ENCODE measurements at regions not wholly inside any gene's neighbourhood (a gene's known extent, or its start where the extent isn't known, plus 50 kb on each side); places are given as distances from the start of the nearest gene placed in this dataset.

DNA sequence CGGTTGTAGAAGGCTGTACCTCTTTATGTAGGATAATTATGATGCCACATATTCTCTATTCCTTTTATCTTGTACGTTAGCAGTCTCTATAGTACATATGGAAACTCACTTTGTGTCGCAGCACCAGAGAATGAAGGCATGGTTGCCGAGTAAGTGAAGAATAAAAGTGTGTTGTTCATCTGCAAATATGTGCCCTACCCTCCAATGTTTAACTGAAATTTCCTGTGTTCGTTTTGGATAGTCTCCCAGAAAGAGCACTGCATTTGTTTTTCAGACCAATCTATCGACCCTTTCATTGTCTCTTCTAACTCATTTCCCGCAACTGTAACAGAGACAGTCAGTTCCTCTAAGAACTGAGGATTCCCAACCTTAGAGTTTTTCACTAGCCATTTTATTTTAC, 592.8 kb downstream of the TUSC7 start:
- TF ChIP-seq PPARA (CRISPR knock-in tag; IDR thresholded peaks at IDR 0.05; ENCODE audit: borderline replicate concordance) = no peak
- TF ChIP-seq ZFP30 (CRISPR knock-in tag; IDR thresholded peaks at IDR 0.05) = no peak
- TF ChIP-seq, protein P1, sequence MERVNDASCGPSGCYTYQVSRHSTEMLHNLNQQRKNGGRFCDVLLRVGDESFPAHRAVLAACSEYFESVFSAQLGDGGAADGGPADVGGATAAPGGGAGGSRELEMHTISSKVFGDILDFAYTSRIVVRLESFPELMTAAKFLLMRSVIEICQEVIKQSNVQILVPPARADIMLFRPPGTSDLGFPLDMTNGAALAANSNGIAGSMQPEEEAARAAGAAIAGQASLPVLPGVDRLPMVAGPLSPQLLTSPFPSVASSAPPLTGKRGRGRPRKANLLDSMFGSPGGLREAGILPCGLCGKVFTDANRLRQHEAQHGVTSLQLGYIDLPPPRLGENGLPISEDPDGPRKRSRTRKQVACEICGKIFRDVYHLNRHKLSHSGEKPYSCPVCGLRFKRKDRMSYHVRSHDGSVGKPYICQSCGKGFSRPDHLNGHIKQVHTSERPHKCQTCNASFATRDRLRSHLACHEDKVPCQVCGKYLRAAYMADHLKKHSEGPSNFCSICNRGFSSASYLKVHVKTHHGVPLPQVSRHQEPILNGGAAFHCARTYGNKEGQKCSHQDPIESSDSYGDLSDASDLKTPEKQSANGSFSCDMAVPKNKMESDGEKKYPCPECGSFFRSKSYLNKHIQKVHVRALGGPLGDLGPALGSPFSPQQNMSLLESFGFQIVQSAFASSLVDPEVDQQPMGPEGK (CRISPR knock-in tag; IDR thresholded peaks at IDR 0.05; ENCODE audit: borderline replicate concordance) = no peak
- no peak for TF ChIP-seq ZFP3 (CRISPR knock-in tag; IDR thresholded peaks at IDR 0.05)
- TF ChIP-seq, protein P2, sequence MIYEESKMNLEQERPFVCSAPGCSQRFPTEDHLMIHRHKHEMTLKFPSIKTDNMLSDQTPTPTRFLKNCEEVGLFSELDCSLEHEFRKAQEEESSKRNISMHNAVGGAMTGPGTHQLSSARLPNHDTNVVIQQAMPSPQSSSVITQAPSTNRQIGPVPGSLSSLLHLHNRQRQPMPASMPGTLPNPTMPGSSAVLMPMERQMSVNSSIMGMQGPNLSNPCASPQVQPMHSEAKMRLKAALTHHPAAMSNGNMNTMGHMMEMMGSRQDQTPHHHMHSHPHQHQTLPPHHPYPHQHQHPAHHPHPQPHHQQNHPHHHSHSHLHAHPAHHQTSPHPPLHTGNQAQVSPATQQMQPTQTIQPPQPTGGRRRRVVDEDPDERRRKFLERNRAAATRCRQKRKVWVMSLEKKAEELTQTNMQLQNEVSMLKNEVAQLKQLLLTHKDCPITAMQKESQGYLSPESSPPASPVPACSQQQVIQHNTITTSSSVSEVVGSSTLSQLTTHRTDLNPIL (CRISPR knock-in tag; IDR thresholded peaks at IDR 0.05; ENCODE audit: low read depth) = no peak

Data from SK-N-SH treated with all-trans-retinoic acid at 6 μM for 48 hours (cell line).